ENCODE measurements at regions not wholly inside any gene's neighbourhood (a gene's known extent, or its start where the extent isn't known, plus 50 kb on each side); places are given as distances from the start of the nearest gene placed in this dataset.

- TF ChIP-seq CTCF (conservative IDR thresholded peaks at IDR 0.05; ENCODE audit: low read depth, low read length) = no peak
- TF ChIP-seq EZH2 (IDR thresholded peaks at IDR 0.05; ENCODE audit: borderline replicate concordance, low read depth, low read length, poor library complexity, severe bottlenecking) = no peak
Observed at GRCh38 chr4:121253961-121254360, 89.8 kb upstream of the TNIP3 start.

Measured in A673 (cell line).